HEK293T (cell line): ENCODE measurements at regions not wholly inside any gene's neighbourhood (a gene's known extent, or its start where the extent isn't known, plus 50 kb on each side); places are given as distances from the start of the nearest gene placed in this dataset.

Experiments
- ARNT ChIP-seq: fragments of 450-650 bp; IDR thresholded peaks from 2 replicates; pipeline ENCODE4 v1.6.1; 2017; ENCODE audit warnings: mild to moderate bottlenecking
- CTBP1 ChIP-seq: fragments of 450-650 bp; IDR thresholded peaks from 2 replicates; pipeline ENCODE4 v1.6.1; 2016; ENCODE audit warnings: borderline replicate concordance
- FOXA1 ChIP-seq: fragments of 450-650 bp; IDR thresholded peaks from 2 replicates; pipeline ENCODE4 v1.6.1; 2016; ENCODE audit warnings: mild to moderate bottlenecking
- FOXK2 ChIP-seq: fragments of 450-650 bp; IDR thresholded peaks from 2 replicates; pipeline ENCODE4 v1.6.1; 2016; ENCODE audit warnings: mild to moderate bottlenecking
- HDGF ChIP-seq: fragments of 450-650 bp; IDR thresholded peaks from 2 replicates; pipeline ENCODE4 v1.6.1; 2017; ENCODE audit warnings: antibody characterized with exemption, borderline replicate concordance
- L3MBTL2 ChIP-seq: fragments of 450-650 bp; conservative IDR thresholded peaks from 2 replicates; pipeline ENCODE4 v1.6.1; 2016; ENCODE audit warnings: mild to moderate bottlenecking
- NFRKB ChIP-seq: fragments of 450-650 bp; IDR thresholded peaks from 2 replicates; pipeline ENCODE4 v1.6.1; 2016; ENCODE audit warnings: mild to moderate bottlenecking, moderate library complexity
- SP1 ChIP-seq: fragments of 450-650 bp; IDR thresholded peaks from 2 replicates; pipeline ENCODE4 v1.6.1; 2017
- SUZ12 ChIP-seq: fragments of 450-650 bp; IDR thresholded peaks from 2 replicates; pipeline ENCODE4 v1.6.1; 2016; ENCODE audit warnings: mild to moderate bottlenecking
- TARDBP ChIP-seq: fragments of 450-650 bp; IDR thresholded peaks from 2 replicates; pipeline ENCODE4 v1.6.1; 2016
- ZNF384 ChIP-seq: fragments of 450-650 bp; IDR thresholded peaks from 2 replicates; pipeline ENCODE4 v1.6.1; 2016

GRCh38 chr2:146324951-146325350 lies 1519.9 kb upstream of the ACVR2A start:
- TF ChIP-seq HDGF (no peak), L3MBTL2 (no peak), FOXA1 (no peak), FOXK2 (no peak), SUZ12 (no peak), NFRKB (no peak), CTBP1 (no peak), ZNF384 (no peak), SP1 (no peak), TARDBP (no peak), ARNT (no peak)
